ENCODE measurements at regions not wholly inside any gene's neighbourhood (a gene's known extent, or its start where the extent isn't known, plus 50 kb on each side); places are given as distances from the start of the nearest gene placed in this dataset.

- Histone ChIP-seq H2BK120ac (ENCODE audit: low read depth, low read length, poor library complexity, severe bottlenecking) (no peak overlapping the region), H2BK20ac (ENCODE audit: low read depth, low read length, poor library complexity, severe bottlenecking) (no peak overlapping the region), H3K4me2 (ENCODE audit: insufficient read depth, insufficient read length, low read length) (no peak overlapping the region), H3K23me2 (ENCODE audit: insufficient read length, low read depth, low read length, poor library complexity, severe bottlenecking) (no peaks in the 10 kb centered on the region), H3K56ac (ENCODE audit: insufficient read length, low read depth, low read length) (no peak overlapping the region), H3K23ac (ENCODE audit: insufficient read length, low read depth, low read length) (no peak overlapping the region), H4K8ac (replicated peaks; ENCODE audit: insufficient read length, low read depth, low read length) (no peak overlapping the region), H3K27ac (ENCODE audit: insufficient read length, low read depth, low read length) (no peak overlapping the region), H3K27me3 (ENCODE audit: insufficient read depth, low read length) (no peaks in the 10 kb centered on the region), H2BK15ac (ENCODE audit: low read depth, low read length) (no peak overlapping the region), H4K91ac (ENCODE audit: insufficient read length, low read depth, low read length) (no peak overlapping the region), H2AK5ac (ENCODE audit: insufficient read length, low read length) (no peak overlapping the region), H4K5ac (ENCODE audit: insufficient read length, low read depth, low read length) (no peak overlapping the region), H3K18ac (ENCODE audit: insufficient read length, low read depth, low read length) (no peak overlapping the region), H2BK12ac (ENCODE audit: insufficient read length, low read depth, low read length) (no peak overlapping the region), H3K14ac (ENCODE audit: insufficient read depth, low read length) (no peak overlapping the region), H4K20me1 (ENCODE audit: control insufficient read depth, insufficient read depth, insufficient read length) (no peaks in the 10 kb centered on the region), H3K9ac (ENCODE audit: extremely low read depth, insufficient read length, low read length) (no peak overlapping the region), H3T11ph (ENCODE audit: low read length) (no peak overlapping the region), H2BK5ac (ENCODE audit: insufficient read length, low read length) (no peak overlapping the region), H3K9me3 (ENCODE audit: control insufficient read depth, low read depth, low read length) (peaks cover 20% of the 10 kb centered on the region), H2AFZ (ENCODE audit: low read length) (no peak overlapping the region), H3K79me1 (ENCODE audit: insufficient read depth, low read depth, low read length, poor library complexity, severe bottlenecking) (no peaks in the 10 kb centered on the region), H3K4me1 (ENCODE audit: insufficient read depth, low read length) (no peaks in the 10 kb centered on the region), H3K4ac (ENCODE audit: low read depth, low read length) (no peak overlapping the region), H3K79me2 (ENCODE audit: insufficient read depth, low read length) (no peaks in the 10 kb centered on the region)
- peaks cover 75 to 77% of the 10 kb centered on the region in 2 experiments for H3K9me3 Mint-ChIP-seq
- TF ChIP-seq, protein P1, sequence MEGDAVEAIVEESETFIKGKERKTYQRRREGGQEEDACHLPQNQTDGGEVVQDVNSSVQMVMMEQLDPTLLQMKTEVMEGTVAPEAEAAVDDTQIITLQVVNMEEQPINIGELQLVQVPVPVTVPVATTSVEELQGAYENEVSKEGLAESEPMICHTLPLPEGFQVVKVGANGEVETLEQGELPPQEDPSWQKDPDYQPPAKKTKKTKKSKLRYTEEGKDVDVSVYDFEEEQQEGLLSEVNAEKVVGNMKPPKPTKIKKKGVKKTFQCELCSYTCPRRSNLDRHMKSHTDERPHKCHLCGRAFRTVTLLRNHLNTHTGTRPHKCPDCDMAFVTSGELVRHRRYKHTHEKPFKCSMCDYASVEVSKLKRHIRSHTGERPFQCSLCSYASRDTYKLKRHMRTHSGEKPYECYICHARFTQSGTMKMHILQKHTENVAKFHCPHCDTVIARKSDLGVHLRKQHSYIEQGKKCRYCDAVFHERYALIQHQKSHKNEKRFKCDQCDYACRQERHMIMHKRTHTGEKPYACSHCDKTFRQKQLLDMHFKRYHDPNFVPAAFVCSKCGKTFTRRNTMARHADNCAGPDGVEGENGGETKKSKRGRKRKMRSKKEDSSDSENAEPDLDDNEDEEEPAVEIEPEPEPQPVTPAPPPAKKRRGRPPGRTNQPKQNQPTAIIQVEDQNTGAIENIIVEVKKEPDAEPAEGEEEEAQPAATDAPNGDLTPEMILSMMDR (conservative IDR thresholded peaks at IDR 0.05), result no peak
- no peaks in the 10 kb centered on the region for H3K27me3 Mint-ChIP-seq (ENCODE audit: low read depth)
- H3K4me3 Mint-ChIP-seq, result no peak overlapping the region
- no peak for DNase-seq
- peaks cover 0 to 2% (median 0%) of the 10 kb centered on the region in 3 experiments; a peak in 4 of 7 replicates for H3K36me3 Mint-ChIP-seq (ENCODE audit: insufficient read depth in 1 of 3, low read depth in 3 of 3)
- peaks cover 4 to 21% of the 10 kb centered on the region in 2 experiments for H3K4me1 Mint-ChIP-seq
- WGBS (ENCODE audit: extremely low coverage, insufficient read length, low lambda C conversion rate), result no CpG with 5 or more reads among the region's 3 CpGs
- no peak overlapping the region for H3K27ac Mint-ChIP-seq
Measured at GRCh38 chrX:53798281-53798680, 111.8 kb upstream of the HUWE1 start.
